ENCODE measurements at regions not wholly inside any gene's neighbourhood (a gene's known extent, or its start where the extent isn't known, plus 50 kb on each side); places are given as distances from the start of the nearest gene placed in this dataset.
A peak's percentile ranks its signal among the peaks of the same experiment; 100 is the strongest.

- TF ChIP-seq CTCF (IDR thresholded peaks at IDR 0.05), result peak; percentile 74
- TF ChIP-seq REST (IDR thresholded peaks at IDR 0.05; ENCODE audit: insufficient read depth in 1 of 2, low read depth in 2 of 2, low read length in 1 of 2), result no peak
Observed at GRCh38 chr5:145347026-145347616, 488.0 kb downstream of the PRELID2 start.
